ENCODE measurements at regions not wholly inside any gene's neighbourhood (a gene's known extent, or its start where the extent isn't known, plus 50 kb on each side); places are given as distances from the start of the nearest gene placed in this dataset.

- no peak overlapping the region for H3K4me3 ChIP-seq (ENCODE audit: low read depth, low read length, poor library complexity, severe bottlenecking)
- H3K9ac ChIP-seq (ENCODE audit: low read length): no peak overlapping the region
- no peaks in the 10 kb centered on the region for H3K9me3 ChIP-seq (ENCODE audit: low read length)
- no peaks in the 10 kb centered on the region; the same call in 1 of the 2 replicates for H3K27me3 ChIP-seq (ENCODE audit: insufficient read depth, low read length)
- TF ChIP-seq EZH2 (IDR thresholded peaks at IDR 0.05; ENCODE audit: borderline replicate concordance, low read length) (no peak), CTCF (IDR thresholded peaks at IDR 0.05; ENCODE audit: low read length) (no peak)
- no peaks in the 10 kb centered on the region for H3K9me2 ChIP-seq (ENCODE audit: low read depth, low read length)
- H3K27ac ChIP-seq (ENCODE audit: low read depth, low read length, poor library complexity, severe bottlenecking): no peak overlapping the region
- no peaks in the 10 kb centered on the region for H4K20me1 ChIP-seq (ENCODE audit: insufficient read depth, low read length)
- no peak overlapping the region for H3K4me2 ChIP-seq (ENCODE audit: low read length)
- H2AFZ ChIP-seq (ENCODE audit: low read length): no peak overlapping the region
- no peaks in the 10 kb centered on the region for H3K79me2 ChIP-seq (ENCODE audit: insufficient read depth, low read length)
- H3K4me1 ChIP-seq (ENCODE audit: insufficient read depth, low read length, severe bottlenecking): no peaks in the 10 kb centered on the region
- no peaks in the 10 kb centered on the region for H3F3A ChIP-seq (ENCODE audit: insufficient read depth, low read length)
- H3K36me3 ChIP-seq (ENCODE audit: insufficient read depth, low read length): no peaks in the 10 kb centered on the region
Measured at GRCh38 chr6:40759264-40759663, 172.1 kb upstream of the LRFN2 start.

- no peak overlapping the region for H3K4me3 ChIP-seq (ENCODE audit: low read depth, low read length, poor library complexity, severe bottlenecking)
- H3F3A ChIP-seq (ENCODE audit: insufficient read depth, low read length): no peaks in the 10 kb centered on the region
- H4K20me1 ChIP-seq (ENCODE audit: insufficient read depth, low read length): no peaks in the 10 kb centered on the region
- H3K4me2 ChIP-seq (ENCODE audit: low read length): no peak overlapping the region
- H3K79me2 ChIP-seq (ENCODE audit: insufficient read depth, low read length): no peaks in the 10 kb centered on the region
- H3K9me2 ChIP-seq (ENCODE audit: low read depth, low read length): no peaks in the 10 kb centered on the region
- H3K27ac ChIP-seq (ENCODE audit: low read depth, low read length, poor library complexity, severe bottlenecking): no peak overlapping the region
- TF ChIP-seq EZH2 (IDR thresholded peaks at IDR 0.05; ENCODE audit: borderline replicate concordance, low read length) (no peak), CTCF (IDR thresholded peaks at IDR 0.05; ENCODE audit: low read length) (no peak)
- H3K9me3 ChIP-seq (ENCODE audit: low read length): no peaks in the 10 kb centered on the region
- no peaks in the 10 kb centered on the region for H3K4me1 ChIP-seq (ENCODE audit: insufficient read depth, low read length, severe bottlenecking)
- H2AFZ ChIP-seq (ENCODE audit: low read length): no peak overlapping the region
- H3K36me3 ChIP-seq (ENCODE audit: insufficient read depth, low read length): no peaks in the 10 kb centered on the region
- H3K9ac ChIP-seq (ENCODE audit: low read length): no peak overlapping the region
- H3K27me3 ChIP-seq (ENCODE audit: insufficient read depth, low read length): no peaks in the 10 kb centered on the region; the same call in 1 of the 2 replicates
Measured at GRCh38 chr6:40755749-40756452, 168.7 kb upstream of the LRFN2 start.

GRCh38 chr6:40755046-40755681, 168.0 kb upstream of the LRFN2 start:
- no peaks in the 10 kb centered on the region for H4K20me1 ChIP-seq (ENCODE audit: insufficient read depth, low read length)
- H3F3A ChIP-seq (ENCODE audit: insufficient read depth, low read length): no peaks in the 10 kb centered on the region
- TF ChIP-seq EZH2 (IDR thresholded peaks at IDR 0.05; ENCODE audit: borderline replicate concordance, low read length) (no peak), CTCF (IDR thresholded peaks at IDR 0.05; ENCODE audit: low read length) (no peak)
- H2AFZ ChIP-seq (ENCODE audit: low read length): no peak overlapping the region
- no peaks in the 10 kb centered on the region for H3K9me2 ChIP-seq (ENCODE audit: low read depth, low read length)
- H3K27ac ChIP-seq (ENCODE audit: low read depth, low read length, poor library complexity, severe bottlenecking): no peak overlapping the region
- H3K36me3 ChIP-seq (ENCODE audit: insufficient read depth, low read length): no peaks in the 10 kb centered on the region
- H3K79me2 ChIP-seq (ENCODE audit: insufficient read depth, low read length): no peaks in the 10 kb centered on the region
- no peaks in the 10 kb centered on the region; the same call in 1 of the 2 replicates for H3K27me3 ChIP-seq (ENCODE audit: insufficient read depth, low read length)
- no peak overlapping the region for H3K4me2 ChIP-seq (ENCODE audit: low read length)
- H3K4me3 ChIP-seq (ENCODE audit: low read depth, low read length, poor library complexity, severe bottlenecking): no peak overlapping the region
- no peak overlapping the region for H3K9ac ChIP-seq (ENCODE audit: low read length)
- H3K4me1 ChIP-seq (ENCODE audit: insufficient read depth, low read length, severe bottlenecking): no peaks in the 10 kb centered on the region
- H3K9me3 ChIP-seq (ENCODE audit: low read length): no peaks in the 10 kb centered on the region
